ENCODE measurements at regions not wholly inside any gene's neighbourhood (a gene's known extent, or its start where the extent isn't known, plus 50 kb on each side); places are given as distances from the start of the nearest gene placed in this dataset.
"Not testable (repeated sequence)": the region's sequence is repeated elsewhere in the genome, so short reads cannot be mapped to it uniquely, and the experiment has no call there.

GRCh38 chr10:117762126-117762818, 219.7 kb downstream of the EMX2 start:
- DNase-seq: no peak
- in situ Hi-C loops (cut with MboI; ENCODE audit: low pct_unique_long_range_greater_than_20kb, low sequenced_read_pairs): no loop called here

GRCh38 chr10:117762819-117763172, 220.2 kb downstream of the EMX2 start:
- in situ Hi-C loops (cut with MboI; ENCODE audit: low pct_unique_long_range_greater_than_20kb, low sequenced_read_pairs): no loop called here
- DNase-seq: no peak

- DNase-seq: no peak
- in situ Hi-C loops (cut with MboI; ENCODE audit: low pct_unique_long_range_greater_than_20kb, low sequenced_read_pairs): no loop called here
These were observed 221.0 kb downstream of the EMX2 start for GRCh38 chr10:117763528-117763927.

GRCh38 chr10:117768333-117769042, 225.9 kb downstream of the EMX2 start:
- in situ Hi-C loops (cut with MboI; ENCODE audit: low pct_unique_long_range_greater_than_20kb, low sequenced_read_pairs): no loop called here
- DNase-seq: no peak

GRCh38 chr10:117775526-117775925, 233.0 kb downstream of the EMX2 start:
- in situ Hi-C loops (cut with MboI; ENCODE audit: low pct_unique_long_range_greater_than_20kb, low sequenced_read_pairs): no loop called here
- no peak for DNase-seq

GRCh38 chr10:117777222-117777621, 234.7 kb downstream of the EMX2 start:
- DNase-seq; in situ Hi-C loops (cut with MboI; ENCODE audit: low pct_unique_long_range_greater_than_20kb, low sequenced_read_pairs): not testable (repeated sequence)

GRCh38 chr10:117778241-117778640, 235.7 kb downstream of the EMX2 start:
- DNase-seq: no peak
- in situ Hi-C loops (cut with MboI; ENCODE audit: low pct_unique_long_range_greater_than_20kb, low sequenced_read_pairs): no loop called here

GRCh38 chr10:117780411-117780810, 237.9 kb downstream of the EMX2 start:
- DNase-seq: no peak
- in situ Hi-C loops (cut with MboI; ENCODE audit: low pct_unique_long_range_greater_than_20kb, low sequenced_read_pairs): no loop called here

- in situ Hi-C loops (cut with MboI; ENCODE audit: low pct_unique_long_range_greater_than_20kb, low sequenced_read_pairs): no loop called here
- no peak for DNase-seq
These were observed 238.8 kb downstream of the EMX2 start for GRCh38 chr10:117781216-117781831.

- in situ Hi-C loops (cut with MboI; ENCODE audit: low pct_unique_long_range_greater_than_20kb, low sequenced_read_pairs): no loop called here
- no peak for DNase-seq
These were observed 239.7 kb downstream of the EMX2 start for GRCh38 chr10:117782276-117782675.

- DNase-seq: no peak
- in situ Hi-C loops (cut with MboI; ENCODE audit: low pct_unique_long_range_greater_than_20kb, low sequenced_read_pairs): no loop called here
These were observed 241.3 kb downstream of the EMX2 start for GRCh38 chr10:117783698-117784395.

- DNase-seq: no peak
- in situ Hi-C loops (cut with MboI; ENCODE audit: low pct_unique_long_range_greater_than_20kb, low sequenced_read_pairs): no loop called here
These were observed 242.2 kb downstream of the EMX2 start for GRCh38 chr10:117784776-117785175.

- in situ Hi-C loops (cut with MboI; ENCODE audit: low pct_unique_long_range_greater_than_20kb, low sequenced_read_pairs): no loop called here
- DNase-seq: no peak
These were observed 246.4 kb downstream of the EMX2 start for GRCh38 chr10:117788911-117789310.

GRCh38 chr10:117790179-117790578, 247.6 kb downstream of the EMX2 start:
- in situ Hi-C loops (cut with MboI; ENCODE audit: low pct_unique_long_range_greater_than_20kb, low sequenced_read_pairs): no loop called here
- DNase-seq: no peak

- in situ Hi-C loops (cut with MboI; ENCODE audit: low pct_unique_long_range_greater_than_20kb, low sequenced_read_pairs): no loop called here
- no peak for DNase-seq
These were observed 248.1 kb downstream of the EMX2 start for GRCh38 chr10:117790621-117791020.

GRCh38 chr10:117792214-117792613, 249.7 kb downstream of the EMX2 start:
- no peak for DNase-seq
- in situ Hi-C loops (cut with MboI; ENCODE audit: low pct_unique_long_range_greater_than_20kb, low sequenced_read_pairs): no loop called here

- in situ Hi-C loops (cut with MboI; ENCODE audit: low pct_unique_long_range_greater_than_20kb, low sequenced_read_pairs): no loop called here
- DNase-seq: no peak
These were observed 250.5 kb downstream of the RAB11FIP2 start for GRCh38 chr10:117796130-117796745.

- in situ Hi-C loops (cut with MboI; ENCODE audit: low pct_unique_long_range_greater_than_20kb, low sequenced_read_pairs): no loop called here
- no peak for DNase-seq
These were observed 249.4 kb downstream of the RAB11FIP2 start for GRCh38 chr10:117797296-117797695.

GRCh38 chr10:117801691-117802090, 245.1 kb downstream of the RAB11FIP2 start:
- no peak for DNase-seq
- in situ Hi-C loops (cut with MboI; ENCODE audit: low pct_unique_long_range_greater_than_20kb, low sequenced_read_pairs): no loop called here

All from KBM-7 (cell line).